GM12874 (cell line): ENCODE measurements at regions not wholly inside any gene's neighbourhood (a gene's known extent, or its start where the extent isn't known, plus 50 kb on each side); places are given as distances from the start of the nearest gene placed in this dataset.

ENCODE experiments used
- CTCF ChIP-seq: IDR thresholded peaks from 2 replicates; pipeline ENCODE4 v1.5.1; 2011; ENCODE audit warnings: low read depth, mild to moderate bottlenecking, control low read depth, low read length, moderate library complexity; ENCODE audit not compliant: insufficient read depth

- TF ChIP-seq CTCF: no peak
Measured at GRCh38 chr5:89015409-89015808, 132.4 kb upstream of the MEF2C start.

DNA sequence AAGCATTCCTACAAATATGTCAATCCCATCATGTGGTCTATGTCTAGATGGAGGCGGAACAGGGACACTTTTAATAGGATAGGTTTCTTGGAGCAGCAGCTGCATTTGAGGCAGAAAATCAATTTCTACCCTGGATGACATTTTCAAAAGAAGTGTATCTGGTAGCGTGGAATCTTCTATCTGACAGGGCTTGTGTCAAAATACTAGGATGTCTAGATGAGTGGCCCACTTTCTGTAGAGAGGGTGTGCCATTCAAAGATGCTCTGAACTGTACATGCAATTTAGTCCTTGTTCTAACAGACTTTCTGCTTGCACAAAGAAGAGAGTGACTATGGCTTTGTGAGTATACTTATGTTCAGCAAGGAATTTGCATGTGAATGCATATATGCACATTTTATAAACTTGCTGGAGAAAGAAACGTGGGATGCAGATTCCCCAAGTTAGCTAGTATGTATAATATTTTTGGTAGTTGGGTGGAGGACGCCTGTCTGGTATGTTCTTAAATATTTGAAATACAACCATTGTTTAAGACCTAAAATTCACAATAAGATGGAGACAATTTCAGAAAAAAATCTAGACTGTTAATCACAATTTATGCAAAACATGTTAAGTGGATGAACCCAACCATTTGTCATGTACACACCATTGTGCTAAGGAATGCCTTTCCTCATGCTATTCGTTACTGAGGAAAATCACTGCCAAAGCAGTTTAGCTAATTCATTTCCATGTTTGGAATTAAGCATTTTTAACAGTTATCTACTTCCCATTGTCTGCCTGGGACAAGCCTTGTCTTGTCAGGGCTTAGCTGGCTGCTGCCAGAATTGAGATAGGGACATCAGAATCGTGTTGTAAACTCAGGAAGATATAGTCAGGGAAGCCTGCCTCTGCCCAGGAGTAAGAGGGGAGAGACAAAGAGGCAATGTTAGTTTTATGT is 129.1 kb upstream of the MEF2C start:
- no peak for TF ChIP-seq CTCF

DNA sequence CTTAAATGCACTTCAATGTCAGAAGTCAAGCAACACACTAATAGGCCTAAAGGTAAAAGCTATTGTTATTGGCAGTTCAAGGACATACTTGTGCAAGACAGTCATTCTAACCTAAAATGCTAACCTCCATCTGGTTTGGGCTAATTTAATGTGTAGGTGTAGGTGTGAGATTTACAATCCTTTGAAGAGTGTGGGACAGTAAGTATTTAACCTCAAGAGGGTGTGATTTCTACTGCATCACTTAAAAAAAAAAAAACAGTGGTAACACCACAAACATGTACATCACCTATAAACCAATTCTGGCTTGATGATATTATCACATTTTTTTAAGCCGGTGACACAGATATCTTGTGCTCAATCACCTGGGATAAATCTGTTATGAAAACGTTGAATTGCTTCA is 127.5 kb upstream of the MEF2C start:
- TF ChIP-seq CTCF: no peak

- TF ChIP-seq CTCF: no peak
Measured at GRCh38 chr5:89008291-89008690, 125.3 kb upstream of the MEF2C start.

DNA sequence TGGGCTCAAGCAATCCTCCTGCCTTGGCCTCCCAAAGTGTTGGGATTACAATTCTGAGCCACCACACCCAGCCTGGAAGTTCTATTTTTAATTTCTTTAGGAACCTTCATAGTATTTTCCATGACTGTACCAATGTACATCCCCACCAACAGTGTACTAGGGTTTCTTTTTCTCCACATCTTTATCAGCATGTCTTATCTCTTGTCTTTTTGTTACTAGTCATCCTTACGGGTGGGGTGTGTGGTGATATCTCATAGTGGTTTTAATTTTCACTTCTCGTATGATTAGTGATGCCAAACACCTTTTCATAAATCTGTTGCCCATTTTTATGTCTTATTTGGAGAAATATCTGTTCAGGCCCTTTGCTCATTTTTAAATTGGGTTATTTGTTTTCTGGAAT is 123.0 kb upstream of the MEF2C start:
- no peak for TF ChIP-seq CTCF

- no peak for TF ChIP-seq CTCF
Measured at GRCh38 chr5:89004379-89004778, 121.4 kb upstream of the MEF2C start.

GRCh38 chr5:89003563-89004036 is 120.6 kb upstream of the MEF2C start:
- no peak for TF ChIP-seq CTCF
